OCI-LY7 (cell line): ENCODE measurements at regions not wholly inside any gene's neighbourhood (a gene's known extent, or its start where the extent isn't known, plus 50 kb on each side); places are given as distances from the start of the nearest gene placed in this dataset.

Experiments used
- BruUV-seq: library from RNA; stranded (reverse); fragments of 400-500 nt; replicated peaks from 2 replicates; lab custom pipeline; 2021; lab: Mats Ljungman, UMichigan
- CTCF ChIA-PET: fragments of 300-600 bp; sonication (Branson Sonifier 250); formaldehyde crosslinking; loops from one replicate; lab custom pipeline; 2022; ENCODE audit warnings: antibody characterized with exemption; ENCODE audit not compliant: unreplicated experiment; lab: Charles Lee
- POLR2A ChIA-PET: fragments of 300-600 bp; sonication (Branson Sonifier 250); formaldehyde crosslinking; loops from one replicate; lab custom pipeline; 2022; ENCODE audit warnings: antibody characterized with exemption; lab: Charles Lee
- DNase-seq: peaks from one replicate; pipeline ENCODE4 v3.0.0-alpha.2; 2015; ENCODE audit warnings: low spot score
- H2AFZ ChIP-seq: fragments of 200-600 bp; sonication (generic), shearing (Covaris generic); 2 replicates; pipeline ENCODE4 v1.6.1; 2014; ENCODE audit warnings: mild to moderate bottlenecking, antibody characterized with exemption, low read length, moderate library complexity
- H3K27ac ChIP-seq: fragments of 200-600 bp; sonication (generic); 2 replicates; pipeline ENCODE4 v1.5.1; 2014; ENCODE audit warnings: mixed run types, low read depth, mild to moderate bottlenecking, moderate library complexity, low read length, inconsistent platforms; ENCODE audit not compliant: poor library complexity, severe bottlenecking
- H3K36me3 ChIP-seq: fragments of 200-600 bp; sonication (generic); 2 replicates; pipeline ENCODE4 v1.6.1; 2014; ENCODE audit warnings: mild to moderate bottlenecking, antibody characterized with exemption, low read length, moderate library complexity, mixed read lengths; ENCODE audit not compliant: insufficient read depth
- H3K4me1 ChIP-seq: fragments of 200-600 bp; sonication (generic); 2 replicates; pipeline ENCODE4 v1.5.1; 2014; ENCODE audit warnings: mild to moderate bottlenecking, low read length; ENCODE audit not compliant: insufficient read depth, poor library complexity, severe bottlenecking
- H3K4me2 ChIP-seq: fragments of 200-600 bp; sonication (generic); 2 replicates; pipeline ENCODE4 v1.6.1; 2014; ENCODE audit warnings: mild to moderate bottlenecking, low read length
- H3K4me3 ChIP-seq: fragments of 200-600 bp; sonication (generic); 2 replicates; pipeline ENCODE4 v1.5.1; 2014; ENCODE audit warnings: mild to moderate bottlenecking, low read depth, low read length; ENCODE audit not compliant: poor library complexity, severe bottlenecking
- H3K79me2 ChIP-seq: fragments of 200-600 bp; sonication (generic); 2 replicates; pipeline ENCODE4 v1.6.1; 2016; ENCODE audit warnings: low read depth, mild to moderate bottlenecking, low read length, moderate library complexity, mixed read lengths; ENCODE audit not compliant: insufficient read depth
- H3K9me2 ChIP-seq: fragments of 200-600 bp; sonication (generic); 2 replicates; pipeline ENCODE4 v1.6.1; 2016; ENCODE audit warnings: mild to moderate bottlenecking, low read length, mixed read lengths; ENCODE audit not compliant: insufficient read depth
- H3K9me3 ChIP-seq: fragments of 200-600 bp; sonication (generic); 2 replicates; pipeline ENCODE4 v1.6.1; 2014; ENCODE audit warnings: mild to moderate bottlenecking, mixed run types, low read length, mixed read lengths
- H4K20me1 ChIP-seq: fragments of 200-600 bp; sonication (generic); 2 replicates; pipeline ENCODE4 v1.6.1; 2014; ENCODE audit warnings: mild to moderate bottlenecking, antibody characterized with exemption, low read length, moderate library complexity, mixed read lengths; ENCODE audit not compliant: insufficient read depth
- EZH2phosphoT487 ChIP-seq: fragments of 200-600 bp; sonication (generic); IDR thresholded peaks from 2 replicates; pipeline ENCODE4 v1.6.1; 2018; ENCODE audit warnings: low read depth, borderline replicate concordance, mild to moderate bottlenecking, mixed run types, antibody characterized with exemption, low read length, moderate library complexity, mixed read lengths
- intact Hi-C: fragments of 100-400 bp; cut with micrococcal nuclease; formaldehyde crosslinking; loops from one replicate; pipeline ENCODE4 v1.10.0; 2022; ENCODE audit not compliant: unreplicated experiment
- TF ChIP-seq, protein P1 (sequence below): fragments of 200-600 bp; sonication (generic); conservative IDR thresholded peaks from 2 replicates; pipeline ENCODE4 v1.5.1; 2014; ENCODE audit warnings: mild to moderate bottlenecking, antibody characterized with exemption, low read length, moderate library complexity, mixed read lengths

GRCh38 chr2:226387499-226387942 is 412.1 kb downstream of the IRS1 start:
- H3K79me2 ChIP-seq: no peaks in the 10 kb centered on the region
- intact Hi-C loops: no loop called here
- TF ChIP-seq, protein P1, sequence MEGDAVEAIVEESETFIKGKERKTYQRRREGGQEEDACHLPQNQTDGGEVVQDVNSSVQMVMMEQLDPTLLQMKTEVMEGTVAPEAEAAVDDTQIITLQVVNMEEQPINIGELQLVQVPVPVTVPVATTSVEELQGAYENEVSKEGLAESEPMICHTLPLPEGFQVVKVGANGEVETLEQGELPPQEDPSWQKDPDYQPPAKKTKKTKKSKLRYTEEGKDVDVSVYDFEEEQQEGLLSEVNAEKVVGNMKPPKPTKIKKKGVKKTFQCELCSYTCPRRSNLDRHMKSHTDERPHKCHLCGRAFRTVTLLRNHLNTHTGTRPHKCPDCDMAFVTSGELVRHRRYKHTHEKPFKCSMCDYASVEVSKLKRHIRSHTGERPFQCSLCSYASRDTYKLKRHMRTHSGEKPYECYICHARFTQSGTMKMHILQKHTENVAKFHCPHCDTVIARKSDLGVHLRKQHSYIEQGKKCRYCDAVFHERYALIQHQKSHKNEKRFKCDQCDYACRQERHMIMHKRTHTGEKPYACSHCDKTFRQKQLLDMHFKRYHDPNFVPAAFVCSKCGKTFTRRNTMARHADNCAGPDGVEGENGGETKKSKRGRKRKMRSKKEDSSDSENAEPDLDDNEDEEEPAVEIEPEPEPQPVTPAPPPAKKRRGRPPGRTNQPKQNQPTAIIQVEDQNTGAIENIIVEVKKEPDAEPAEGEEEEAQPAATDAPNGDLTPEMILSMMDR: no peak
- TF ChIP-seq EZH2phosphoT487: no peak
- DNase-seq: no peak
- ChIA-PET CTCF (no interaction called here), POLR2A (interaction anchor here (1.2 kb wide), 1 partner anchor 11 kb away, joined by 3 read pairs; no protein-coding TSS in a partner anchor)
- no peaks in the 10 kb centered on the region for H3K4me1 ChIP-seq
- H3K27ac ChIP-seq: no peak overlapping the region
- H3K4me2 ChIP-seq: no peak overlapping the region
- no peaks in the 10 kb centered on the region for H3K9me3 ChIP-seq
- no peak overlapping the region for H2AFZ ChIP-seq
- no peaks in the 10 kb centered on the region for H3K36me3 ChIP-seq
- no TSS peak for BruUV-seq
- H3K9me2 ChIP-seq: no peaks in the 10 kb centered on the region
- no peak overlapping the region for H3K4me3 ChIP-seq
- no peaks in the 10 kb centered on the region for H4K20me1 ChIP-seq

GRCh38 chr2:226383461-226383860 is 416.2 kb downstream of the IRS1 start:
- POLR2A ChIA-PET: interaction anchor here (0.5 kb wide), 1 partner anchor 282 kb away, joined by 4 read pairs; no protein-coding TSS in a partner anchor
- H3K4me2 ChIP-seq: no peak overlapping the region
- intact Hi-C loops: no loop called here
- H3K36me3 ChIP-seq: no peaks in the 10 kb centered on the region
- H3K4me1 ChIP-seq: no peaks in the 10 kb centered on the region
- TF ChIP-seq EZH2phosphoT487: no peak
- TF ChIP-seq, protein P1: no peak
- BruUV-seq: no TSS peak
- no peak for DNase-seq
- H2AFZ ChIP-seq: no peak overlapping the region
- H3K27ac ChIP-seq: no peak overlapping the region
- no peaks in the 10 kb centered on the region for H3K79me2 ChIP-seq
- no peaks in the 10 kb centered on the region for H3K9me3 ChIP-seq
- no peaks in the 10 kb centered on the region for H4K20me1 ChIP-seq
- CTCF ChIA-PET: no interaction called here
- H3K4me3 ChIP-seq: no peak overlapping the region
- H3K9me2 ChIP-seq: no peaks in the 10 kb centered on the region

DNA sequence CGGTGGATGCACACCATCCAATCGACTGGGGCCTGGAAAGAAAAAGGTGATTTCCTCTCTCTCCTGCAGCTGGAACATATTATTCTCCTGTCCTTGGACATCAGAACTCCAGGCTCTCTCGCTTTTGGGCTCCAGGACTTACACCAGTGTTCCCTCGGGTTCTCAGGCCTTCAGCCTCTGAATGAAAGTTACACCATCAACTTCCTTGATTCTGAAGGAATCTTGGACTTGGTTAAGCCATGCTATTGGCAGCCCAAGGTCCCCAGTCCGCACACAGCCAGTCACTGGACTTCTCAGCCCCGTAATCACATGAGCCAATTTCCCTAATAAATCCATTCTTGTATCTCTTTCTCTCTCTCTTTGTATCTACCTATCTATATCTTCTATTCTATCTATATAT is 418.9 kb downstream of the IRS1 start:
- no TSS peak for BruUV-seq

More for the DNA sequence above, 418.9 kb downstream of the IRS1 start:
- Histone ChIP-seq H2AFZ (no peak overlapping the region), H4K20me1 (no peaks in the 10 kb centered on the region), H3K4me2 (no peak overlapping the region), H3K9me3 (no peaks in the 10 kb centered on the region), H3K27ac (no peak overlapping the region), H3K79me2 (no peaks in the 10 kb centered on the region), H3K4me1 (no peaks in the 10 kb centered on the region), H3K9me2 (no peaks in the 10 kb centered on the region), H3K4me3 (no peak overlapping the region), H3K36me3 (no peaks in the 10 kb centered on the region)
- no peak for DNase-seq
- ChIA-PET CTCF (no interaction called here), POLR2A (no interaction called here)
- intact Hi-C loops: no loop called here
- TF ChIP-seq, protein P1: no peak
- TF ChIP-seq EZH2phosphoT487: no peak
